GM12891 (cell line): ENCODE measurements at regions not wholly inside any gene's neighbourhood (a gene's known extent, or its start where the extent isn't known, plus 50 kb on each side); places are given as distances from the start of the nearest gene placed in this dataset.
"Not testable (repeated sequence)": the region's sequence is repeated elsewhere in the genome, so short reads cannot be mapped to it uniquely, and the experiment has no call there.

Experiments
- DNase-seq: peaks from one replicate; pipeline ENCODE4 v3.0.0; 2011; ENCODE audit warnings: low spot score; ENCODE audit not compliant: insufficient read length
- FAIRE-seq: peaks from 2 replicates; lab custom pipeline; 2011; peaks lifted over from hg19 to GRCh38; lab: Jason Lieb, UNC
- PAX5 ChIP-seq: IDR thresholded peaks from 2 replicates; pipeline ENCODE4 v1.6.1; 2011; ENCODE audit warnings: low read length, moderate library complexity, mild to moderate bottlenecking; ENCODE audit not compliant: insufficient read depth, severe bottlenecking
- POLR2A ChIP-seq: IDR thresholded peaks from 2 replicates; pipeline ENCODE4 v1.6.1; 2011; ENCODE audit warnings: low read depth, low read length, control low read depth
- POLR2AphosphoS5 ChIP-seq: IDR thresholded peaks from 2 replicates; pipeline ENCODE4 v1.6.1; 2011; ENCODE audit warnings: low read depth, low read length, control low read depth
- POU2F2 ChIP-seq: IDR thresholded peaks from 2 replicates; pipeline ENCODE4 v1.6.1; 2011; ENCODE audit warnings: low read depth, mild to moderate bottlenecking, control low read depth, low read length, moderate library complexity
- SPI1 ChIP-seq: IDR thresholded peaks from 2 replicates; pipeline ENCODE4 v1.6.1; 2011; ENCODE audit warnings: low read depth, low read length, control low read depth
- TAF1 ChIP-seq: IDR thresholded peaks from 2 replicates; pipeline ENCODE4 v1.6.1; 2011; ENCODE audit warnings: low read depth, low read length, control low read depth

- FAIRE-seq (no peak), DNase-seq (no peak)
- no peak for TF ChIP-seq PAX5
- no peak for TF ChIP-seq SPI1
- TF ChIP-seq TAF1: no peak
- TF ChIP-seq POU2F2: no peak
- TF ChIP-seq POLR2A: no peak
- no peak for TF ChIP-seq POLR2AphosphoS5
Measured at GRCh38 chr6:112682071-112682470, 334.9 kb downstream of the RFPL4B start.

DNA sequence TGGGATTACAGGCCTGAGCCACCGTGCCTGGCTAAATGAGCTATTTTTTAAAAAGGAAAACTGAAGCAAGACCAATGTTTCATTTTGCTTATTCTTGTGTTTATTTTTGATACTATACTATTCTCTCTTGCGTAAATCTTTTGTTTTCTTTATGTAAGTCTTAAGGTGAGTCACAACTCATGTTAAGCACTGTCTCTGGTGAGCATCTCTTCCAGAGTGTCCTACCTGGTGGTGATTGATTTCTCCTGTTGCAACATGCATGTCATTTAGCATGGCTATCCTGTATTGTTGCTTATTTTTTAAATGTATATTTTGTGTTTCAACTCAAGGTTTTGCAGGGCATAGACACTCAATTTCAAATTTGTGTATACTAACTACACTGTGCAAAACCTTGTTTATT, 336.0 kb downstream of the RFPL4B start:
- FAIRE-seq (no peak), DNase-seq (no peak)
- TF ChIP-seq POLR2A: no peak
- TF ChIP-seq POU2F2: no peak
- TF ChIP-seq SPI1: no peak
- TF ChIP-seq TAF1: no peak
- no peak for TF ChIP-seq PAX5
- TF ChIP-seq POLR2AphosphoS5: no peak

GRCh38 chr6:112683926-112684325, 336.8 kb downstream of the RFPL4B start:
- no peak for TF ChIP-seq TAF1
- TF ChIP-seq POLR2AphosphoS5: no peak
- TF ChIP-seq PAX5: no peak
- TF ChIP-seq POU2F2: no peak
- no peak for TF ChIP-seq POLR2A
- no peak for DNase-seq
- FAIRE-seq: no peak

- FAIRE-seq, DNase-seq: not testable (repeated sequence)
Measured at GRCh38 chr6:112685521-112686220, 338.5 kb downstream of the RFPL4B start.

- FAIRE-seq, DNase-seq: not testable (repeated sequence)
Measured at GRCh38 chr6:112688487-112689165, 341.5 kb downstream of the RFPL4B start.

DNA sequence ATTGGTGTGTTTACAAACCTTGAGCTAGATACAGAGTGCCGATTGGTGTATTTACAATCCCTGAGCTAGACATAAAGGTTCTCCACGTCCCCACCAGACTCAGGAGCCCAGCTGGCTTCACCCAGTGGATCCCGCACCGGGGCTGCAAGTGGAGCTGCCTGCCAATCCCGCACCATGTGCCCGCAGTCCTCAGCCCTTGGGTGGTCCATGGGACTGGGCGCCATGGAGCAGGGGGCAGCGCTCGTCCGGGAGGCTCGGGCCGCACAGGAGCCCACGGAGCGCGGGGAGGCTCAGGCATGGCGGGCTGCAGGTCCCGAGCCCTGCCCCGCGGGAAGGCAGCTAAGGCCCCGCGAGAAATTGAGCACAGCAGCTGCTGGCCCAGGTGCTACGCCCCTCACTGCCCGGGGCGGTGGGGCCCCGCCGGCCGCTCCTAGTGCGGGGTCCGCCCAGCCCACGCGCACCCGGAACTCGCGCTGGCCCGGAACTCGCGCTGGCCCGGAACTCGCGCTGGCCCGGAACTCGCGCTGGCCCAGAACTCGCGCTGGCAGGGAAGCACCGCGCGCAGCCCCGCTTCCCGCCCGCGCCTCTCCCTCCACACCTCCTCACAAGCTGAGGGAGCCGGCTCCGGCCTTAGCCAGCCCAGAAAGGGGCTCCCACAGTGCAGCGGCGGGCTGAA, 342.2 kb downstream of the RFPL4B start:
- DNase-seq, FAIRE-seq: not testable (repeated sequence)

- DNase-seq: no peak
- TF ChIP-seq SPI1: no peak
- TF ChIP-seq POLR2AphosphoS5: no peak
- TF ChIP-seq POLR2A: no peak
- no peak for TF ChIP-seq PAX5
- no peak for TF ChIP-seq POU2F2
- no peak for TF ChIP-seq TAF1
- FAIRE-seq: no peak
Measured at GRCh38 chr6:112690497-112691202, 343.5 kb downstream of the RFPL4B start.

DNA sequence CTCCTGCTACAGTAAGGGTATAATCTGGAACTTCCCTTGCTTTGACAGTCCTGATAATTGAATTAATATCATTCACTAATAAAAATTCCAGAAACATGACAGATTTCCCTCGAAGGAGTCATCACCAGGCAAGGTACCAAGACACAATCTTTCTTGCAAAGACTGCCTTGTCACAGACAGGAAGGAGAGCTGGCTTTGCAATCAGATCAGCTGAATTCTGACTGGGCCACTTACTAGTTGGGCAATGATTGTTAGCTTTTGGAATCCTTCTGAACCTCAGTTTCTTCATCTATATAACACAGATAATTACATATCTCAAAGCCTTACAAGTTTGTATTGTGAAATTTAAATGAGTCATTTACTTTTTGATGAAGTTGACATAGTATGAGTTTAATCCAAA, 344.2 kb downstream of the RFPL4B start:
- no peak for TF ChIP-seq TAF1
- no peak for DNase-seq

DNA sequence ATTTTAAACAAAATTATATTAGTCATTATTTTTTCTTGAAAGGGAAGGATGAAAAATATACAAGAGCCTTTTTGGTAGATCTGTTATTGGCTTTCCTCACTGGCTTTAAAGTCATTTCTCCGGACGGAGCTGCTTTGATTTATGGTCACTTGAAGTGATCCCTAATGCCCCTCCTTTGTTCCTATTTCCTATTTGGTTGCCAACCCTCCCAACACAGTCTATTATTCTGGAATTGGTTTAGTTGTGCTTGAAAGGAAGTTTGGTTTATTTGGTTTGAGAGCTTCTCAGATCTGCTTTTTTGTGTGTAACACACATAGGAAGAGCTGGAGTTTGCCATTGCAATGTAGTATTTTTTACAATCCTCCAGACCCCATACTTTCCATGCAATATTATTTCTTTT, 347.9 kb downstream of the RFPL4B start:
- FAIRE-seq: no peak

More for the DNA sequence above, 344.2 kb downstream of the RFPL4B start:
- no peak for FAIRE-seq

DNA sequence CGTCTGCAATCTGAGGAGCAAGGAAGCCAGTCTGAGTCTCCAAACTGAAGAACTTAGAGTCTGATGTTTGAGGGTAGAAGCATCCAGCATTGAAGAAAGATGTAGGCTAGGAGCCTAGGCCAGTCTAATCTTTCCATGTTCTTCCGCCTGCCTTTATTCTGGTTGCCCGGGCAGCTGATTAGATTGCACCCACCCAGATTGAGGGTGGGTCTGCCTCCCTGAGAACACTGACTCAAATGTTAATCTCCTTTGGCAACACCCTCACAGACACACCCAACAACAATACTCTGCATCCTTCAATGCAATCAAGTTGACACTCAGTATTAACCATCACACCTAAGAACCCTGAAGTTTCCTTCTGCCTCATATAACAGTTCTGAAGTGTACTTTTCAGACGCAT, 350.1 kb downstream of the RFPL4B start:
- TF ChIP-seq POLR2AphosphoS5: no peak
- TF ChIP-seq POU2F2: no peak
- no peak for TF ChIP-seq SPI1
- TF ChIP-seq PAX5: no peak
- no peak for TF ChIP-seq TAF1
- no peak for TF ChIP-seq POLR2A
- FAIRE-seq: no peak
- no peak for DNase-seq

More for the DNA sequence above, 347.9 kb downstream of the RFPL4B start:
- no peak for DNase-seq
- TF ChIP-seq POU2F2 (no peak), PAX5 (no peak), POLR2A (no peak), POLR2AphosphoS5 (no peak), SPI1 (no peak), TAF1 (no peak)
